Iris pigment epithelial cell (primary cell): ENCODE measurements at regions not wholly inside any gene's neighbourhood (a gene's known extent, or its start where the extent isn't known, plus 50 kb on each side); places are given as distances from the start of the nearest gene placed in this dataset.

Experiments used
- DNase-seq: peaks from one replicate; pipeline ENCODE4 v3.0.0-alpha.2; 2011; ENCODE audit warnings: low read depth

- DNase-seq, result peak; percentile 4
Measured at GRCh38 chr16:79932572-79932971, 332.0 kb upstream of the MAF start.

GRCh38 chr16:79931721-79932120 is 331.2 kb upstream of the MAF start:
- no peak for DNase-seq

GRCh38 chr16:79929260-79929965 is 328.9 kb upstream of the MAF start:
- DNase-seq, result no peak

DNA sequence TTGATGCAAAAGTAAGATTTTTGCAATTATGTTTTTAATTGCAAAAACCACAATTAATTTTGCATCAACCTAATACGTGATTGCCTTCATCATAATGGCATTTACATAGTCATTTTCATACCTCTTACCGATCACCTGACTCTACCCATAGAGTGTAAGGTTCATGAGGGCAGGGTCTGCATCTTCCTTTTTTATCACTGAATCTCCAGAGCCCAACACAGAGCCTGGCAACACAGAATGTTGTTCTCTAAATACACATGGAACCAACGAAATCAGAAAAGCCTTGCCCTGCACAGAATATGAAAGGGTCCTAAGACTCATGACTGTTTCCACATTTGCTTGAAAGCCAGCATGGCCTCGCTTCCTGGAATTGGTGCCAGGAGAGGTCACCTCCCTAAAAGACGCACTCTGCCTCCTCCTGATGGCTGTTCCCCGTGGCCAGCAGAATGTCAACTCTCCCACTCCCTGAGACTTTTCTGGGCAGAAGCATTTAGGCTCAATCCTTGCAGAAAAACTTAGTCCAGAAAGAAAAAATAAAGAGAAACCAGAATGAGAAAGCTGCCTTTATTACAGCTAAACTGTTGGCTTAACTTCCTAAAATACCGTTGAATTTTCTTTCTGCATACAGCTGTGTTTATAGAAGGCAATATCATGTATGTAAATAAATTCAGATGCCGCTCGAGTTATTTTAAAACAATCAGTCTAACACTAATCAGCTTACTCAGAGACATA is 327.8 kb upstream of the MAF start:
- DNase-seq, result no peak

DNA sequence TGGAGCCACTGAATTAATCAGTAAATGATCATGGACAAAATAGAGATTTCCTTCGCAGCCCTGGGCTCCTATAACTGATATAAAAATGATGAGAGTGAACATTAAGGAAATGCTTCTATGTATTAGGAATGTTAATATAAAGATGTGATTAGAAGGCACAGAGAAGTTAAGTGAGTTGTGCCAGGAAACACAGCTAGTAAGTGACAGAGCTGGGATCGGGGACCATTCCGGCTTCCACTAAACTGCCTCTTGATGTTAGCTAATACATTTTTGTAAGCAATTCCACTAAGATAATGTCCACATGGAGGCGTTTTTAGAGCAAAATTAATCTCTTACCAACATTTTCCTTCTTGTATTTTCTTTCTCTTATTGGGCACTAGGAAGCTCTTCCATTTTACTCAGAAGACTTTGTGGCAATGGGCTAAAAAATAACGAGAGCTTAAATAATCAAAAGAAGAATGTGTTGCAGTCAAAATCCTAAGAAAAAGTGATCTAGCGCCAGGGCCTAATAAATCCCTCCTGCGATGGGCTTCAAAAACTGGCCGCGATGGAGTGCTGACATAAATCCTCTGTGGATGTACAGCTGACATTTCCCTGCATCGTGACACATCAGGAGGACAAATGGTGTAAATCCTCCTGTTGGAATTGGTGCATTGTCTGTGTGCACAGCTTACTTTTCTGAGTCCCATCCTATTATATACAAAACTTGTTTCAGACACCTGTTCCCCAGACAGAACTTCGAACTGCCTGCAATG is 326.1 kb upstream of the MAF start:
- DNase-seq, result no peak

- DNase-seq, result no peak
Measured at GRCh38 chr16:79923431-79923830, 322.9 kb upstream of the MAF start.

DNA sequence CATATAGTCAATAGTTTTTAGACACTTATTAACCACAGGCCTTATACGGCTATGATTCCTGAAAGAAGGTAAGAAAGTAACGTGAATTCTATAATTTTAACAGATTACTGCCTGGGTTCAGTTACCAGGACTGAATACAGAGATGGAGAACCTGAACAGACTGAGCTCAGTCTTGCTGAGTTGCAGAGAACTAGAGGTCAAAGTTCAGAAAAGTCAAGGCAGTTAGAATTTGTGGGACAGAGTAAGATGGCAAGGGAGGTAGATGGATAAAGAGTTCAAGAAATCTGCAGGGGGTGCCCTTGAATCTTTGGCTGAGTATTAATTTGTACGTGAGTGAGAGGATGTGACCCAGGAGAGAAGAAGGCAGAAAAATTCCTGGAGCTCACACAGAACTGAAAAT is 320.1 kb upstream of the MAF start:
- DNase-seq, result no peak

DNA sequence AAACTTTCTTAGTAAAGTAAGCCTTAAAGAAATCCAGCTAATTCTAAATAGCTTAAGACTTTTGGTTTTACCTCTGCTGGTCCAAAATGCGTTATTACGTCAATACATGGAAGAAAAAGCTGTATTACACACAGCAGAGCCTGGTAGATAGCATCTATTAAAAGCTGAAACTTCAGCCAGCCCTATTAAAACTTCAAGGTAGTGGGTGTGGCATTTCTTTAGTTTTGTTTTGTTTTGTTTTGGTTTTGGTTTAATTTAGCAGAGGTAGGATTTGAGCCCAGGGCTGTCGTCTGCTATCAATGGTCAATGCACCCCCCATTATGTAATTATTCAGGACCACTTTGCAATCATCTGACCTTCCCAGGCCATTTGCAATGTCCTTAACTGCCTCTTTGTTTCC is 318.4 kb upstream of the MAF start:
- no peak for DNase-seq

DNA sequence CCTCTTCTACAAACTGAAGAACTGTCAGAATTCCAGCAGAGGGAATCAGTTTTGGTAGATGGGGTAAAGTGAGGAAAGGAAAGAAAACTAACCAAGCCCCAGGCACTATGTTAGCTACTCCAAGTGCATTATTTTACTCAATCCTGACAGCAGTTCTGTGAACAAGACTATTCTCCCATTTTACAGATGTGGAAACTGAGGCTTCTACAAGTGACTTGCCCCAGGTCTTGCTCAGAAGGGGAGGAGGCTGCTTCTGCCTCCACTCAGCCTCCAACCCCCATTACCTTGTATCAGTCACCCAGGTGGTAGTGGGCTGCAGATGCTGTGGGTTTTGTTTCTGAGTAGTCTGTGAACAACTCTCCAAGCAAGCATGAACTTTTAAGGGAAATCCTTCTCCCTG is 315.2 kb upstream of the MAF start:
- no peak for DNase-seq

DNA sequence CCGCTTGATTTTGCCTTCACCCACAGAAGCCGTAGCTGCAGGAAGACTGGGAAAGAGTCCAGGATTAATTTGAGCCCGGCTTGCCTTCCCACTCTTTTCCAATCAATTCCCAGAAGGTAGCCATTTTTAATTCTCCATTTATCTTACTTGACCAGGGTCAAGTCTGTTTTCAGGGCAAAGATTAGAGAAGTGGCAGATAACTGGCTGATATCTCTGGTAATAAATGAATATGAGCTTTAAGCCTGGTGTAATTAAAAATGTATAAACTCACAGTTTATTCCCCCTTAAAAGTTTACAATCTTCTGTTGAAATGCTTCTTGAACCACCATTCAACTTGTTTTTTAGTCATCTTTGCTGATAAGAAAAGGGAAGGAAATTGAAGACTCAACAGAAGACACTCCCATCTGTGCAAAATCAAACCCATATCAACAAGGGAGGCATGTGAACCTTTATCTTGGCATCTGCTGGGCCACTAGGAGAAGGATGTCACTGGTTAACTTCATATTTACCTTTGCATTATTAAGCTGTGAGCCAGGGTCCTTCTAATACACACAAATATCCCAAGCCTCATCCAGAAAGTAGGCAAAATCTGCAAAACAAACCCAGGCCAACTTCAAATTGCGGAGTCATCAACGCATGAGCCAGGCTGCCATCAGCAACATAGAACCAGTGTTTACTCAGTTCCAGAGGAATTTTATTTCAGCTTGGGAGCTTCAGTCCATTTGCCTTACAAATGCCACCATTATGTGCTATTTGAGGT is 314.6 kb upstream of the MAF start:
- DNase-seq, result no peak

DNA sequence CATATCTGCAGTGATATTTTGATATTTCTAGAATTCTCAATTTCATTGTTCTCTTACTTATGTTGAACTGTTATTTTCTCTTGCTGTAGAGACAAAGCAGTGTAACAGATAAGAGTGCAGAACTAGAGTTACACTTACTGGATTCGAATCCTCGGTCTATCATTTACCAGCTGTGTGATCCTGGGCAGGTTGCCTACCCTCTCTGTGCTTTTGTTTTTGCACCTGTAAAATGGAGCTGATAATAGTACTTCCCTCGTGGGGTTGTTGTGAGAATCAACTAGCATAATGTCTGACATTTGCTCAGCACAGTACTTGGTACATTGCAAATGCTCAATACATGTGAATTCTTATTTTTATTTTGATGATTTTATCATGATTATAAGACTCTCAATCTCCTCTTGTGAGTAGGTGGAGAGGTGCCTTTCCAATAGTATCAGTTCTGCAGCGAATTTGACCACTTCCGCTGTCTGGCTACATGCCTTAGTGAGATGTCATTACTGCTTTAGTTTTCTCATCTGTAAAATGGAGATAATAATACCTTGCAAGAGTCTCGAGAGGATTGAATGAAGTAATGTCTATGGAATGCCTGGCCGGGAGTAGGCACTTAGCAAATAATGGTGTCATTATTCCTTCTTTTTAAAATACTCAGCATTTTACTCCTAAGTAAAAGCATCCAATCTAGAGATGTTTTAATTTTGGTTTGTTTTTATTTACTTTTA is 312.2 kb upstream of the MAF start:
- DNase-seq, result peak; percentile 9

DNA sequence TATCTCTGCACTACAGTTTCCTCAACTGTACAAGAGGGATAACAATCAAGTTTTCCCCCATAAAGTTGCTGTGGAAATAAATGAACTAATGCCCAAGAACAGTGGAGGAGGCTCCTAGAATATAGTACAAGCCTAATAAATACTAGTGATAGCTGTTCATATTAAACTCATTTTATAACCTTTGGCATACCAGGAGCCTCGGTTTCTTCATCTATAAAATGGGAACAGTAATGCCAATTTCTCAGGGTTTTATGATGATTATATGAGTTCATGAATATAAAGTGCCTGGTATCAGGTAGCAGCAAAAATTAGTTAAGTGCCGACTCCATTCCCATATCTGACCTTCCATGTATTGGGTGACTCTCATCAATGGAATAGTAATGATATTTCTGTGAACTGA is 311.1 kb upstream of the MAF start:
- no peak for DNase-seq

DNA sequence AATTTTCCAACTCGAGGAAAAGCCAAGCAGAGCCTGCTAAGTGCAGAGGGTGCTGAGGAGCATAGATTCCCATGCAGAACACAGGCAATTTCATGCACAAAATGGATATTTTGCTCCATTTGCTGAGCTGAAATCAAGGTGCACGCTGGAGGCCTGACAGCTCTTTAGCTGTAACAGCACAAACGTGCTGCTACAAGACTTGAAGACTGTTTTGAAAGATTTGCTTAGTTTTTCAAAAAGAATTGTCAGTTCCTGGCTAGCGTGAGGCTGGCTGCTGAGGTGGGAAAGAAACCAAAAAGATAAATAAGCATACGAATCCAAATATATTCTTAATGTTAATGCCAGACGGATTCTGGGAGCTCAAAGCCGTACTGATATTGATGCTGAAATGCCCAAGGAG is 309.0 kb upstream of the MAF start:
- no peak for DNase-seq

GRCh38 chr16:79903471-79903870 is 302.9 kb upstream of the MAF start:
- no peak for DNase-seq

- DNase-seq, result peak; percentile 28
Measured at GRCh38 chr16:79902351-79902750, 301.8 kb upstream of the MAF start.

- no peak for DNase-seq
Measured at GRCh38 chr16:79901522-79901921, 301.0 kb upstream of the MAF start.

DNA sequence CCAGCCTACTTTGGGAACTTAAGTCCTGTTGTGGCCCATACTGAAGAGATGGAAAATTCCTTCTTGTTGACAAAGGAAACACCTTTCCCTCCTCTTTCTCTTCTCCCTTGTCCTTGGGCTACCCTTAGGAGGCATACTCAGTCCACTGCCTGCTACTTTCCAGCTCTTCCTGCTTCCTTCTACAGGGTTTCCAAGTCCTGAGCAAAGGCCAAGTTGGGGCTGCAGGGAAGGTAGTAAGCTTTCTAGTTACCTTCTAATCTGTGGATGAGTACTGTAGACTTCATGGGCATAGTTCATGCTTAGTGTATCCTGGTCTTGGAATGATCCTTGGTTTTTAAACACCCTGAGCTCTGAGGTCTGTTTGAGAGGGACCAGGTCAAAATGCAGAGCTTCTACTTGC is 299.2 kb upstream of the MAF start:
- DNase-seq, result no peak

DNA sequence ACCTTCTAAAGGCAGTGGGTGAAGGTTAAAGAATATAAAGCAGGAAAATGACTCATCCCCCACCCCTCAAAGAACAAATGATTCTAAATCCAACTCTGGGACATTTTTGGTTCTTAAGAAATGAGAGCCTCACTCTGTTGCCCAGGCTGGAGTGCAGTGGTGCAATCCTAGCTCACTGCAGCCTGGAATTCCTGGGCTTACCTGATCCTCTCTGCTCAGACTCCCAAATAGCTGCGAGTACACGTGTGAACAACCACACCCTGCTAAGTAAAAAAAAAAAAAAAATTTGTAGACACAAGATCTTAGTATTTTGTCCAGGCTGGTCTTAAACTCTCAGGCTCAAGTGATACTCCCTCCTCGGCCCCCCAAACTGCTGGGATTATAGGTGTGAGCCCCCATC is 298.8 kb upstream of the MAF start:
- no peak for DNase-seq

DNA sequence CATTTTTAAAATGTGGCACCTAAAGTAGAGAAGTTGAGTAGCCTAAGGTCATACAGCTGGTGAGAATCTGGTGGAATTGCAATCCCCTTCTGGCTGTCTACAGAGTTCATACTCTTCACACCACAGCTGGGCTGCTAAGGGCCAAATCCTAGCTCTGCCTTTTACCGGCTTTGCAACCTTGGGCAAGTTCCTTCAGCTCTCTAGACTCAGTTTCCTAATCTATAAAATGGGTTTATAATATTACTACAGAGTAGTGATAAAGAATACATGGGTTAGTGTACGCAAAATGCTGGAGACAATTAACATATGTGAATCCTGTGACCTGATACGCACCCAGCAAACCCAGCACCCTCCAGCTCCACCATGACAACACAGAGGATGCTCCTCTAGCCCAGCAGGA is 298.2 kb upstream of the MAF start:
- no peak for DNase-seq

DNA sequence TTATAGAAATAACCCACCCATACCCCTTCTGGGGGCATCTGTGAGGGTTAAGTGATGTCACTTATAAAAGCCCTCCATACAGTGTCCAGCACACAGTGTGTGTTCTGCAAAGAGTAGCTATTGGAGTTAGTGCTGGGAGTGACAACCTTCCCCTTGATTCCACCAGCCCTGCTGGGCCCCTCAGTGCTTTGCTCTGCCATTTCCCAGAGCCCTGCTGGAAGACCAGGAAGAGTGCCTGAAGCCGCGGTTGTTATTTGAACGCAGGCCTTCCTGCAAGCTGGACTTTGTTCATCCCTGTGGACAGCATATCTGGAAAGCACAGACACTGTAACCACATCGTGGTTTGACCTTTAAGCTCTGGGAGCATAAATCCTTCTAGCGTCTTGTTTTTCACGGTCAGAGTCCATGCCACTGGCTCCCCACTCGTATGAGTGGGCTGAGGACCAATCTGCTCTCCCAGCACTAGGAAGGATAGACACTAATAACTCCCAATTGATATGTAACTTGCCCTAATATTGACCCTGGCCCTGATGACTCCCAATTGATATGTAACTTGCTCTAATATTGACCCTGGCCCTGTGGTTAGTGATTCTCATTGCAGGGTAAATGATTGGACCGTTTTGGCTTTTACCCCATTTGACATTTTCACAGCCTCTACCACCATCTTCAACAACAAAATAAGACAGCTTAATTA is 297.1 kb upstream of the MAF start:
- peak; percentile 35 for DNase-seq

DNA sequence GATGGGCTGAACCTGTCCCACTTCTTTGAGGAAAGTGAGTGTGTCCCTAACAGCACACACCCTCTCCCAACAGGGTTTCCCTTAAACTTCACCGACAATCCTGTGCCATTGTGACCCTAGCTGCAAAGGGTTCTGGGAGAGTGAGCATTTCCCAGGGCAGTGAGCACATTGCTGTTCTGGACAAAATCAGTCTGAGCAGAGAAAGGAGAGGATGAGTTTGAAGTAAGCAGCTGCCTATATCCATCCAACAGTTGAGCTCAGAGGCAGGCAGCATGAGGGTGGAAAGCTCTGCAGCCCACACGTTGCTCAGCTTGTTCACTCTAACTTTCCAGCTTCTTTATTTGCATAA is 296.5 kb upstream of the MAF start:
- no peak for DNase-seq

DNA sequence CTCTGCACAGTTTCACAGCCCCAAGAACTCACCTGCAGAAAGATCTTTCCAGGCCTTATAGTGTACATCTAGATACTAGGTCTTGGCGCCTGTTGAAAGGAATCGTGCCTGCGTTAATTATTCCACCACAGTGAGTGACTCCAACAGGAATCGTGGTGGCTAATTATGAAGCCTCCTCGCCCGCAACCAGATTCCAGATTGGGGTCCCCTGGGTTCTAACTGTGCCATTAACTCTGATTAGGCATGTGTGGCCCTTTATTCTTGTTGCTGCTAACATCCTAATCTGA is 295.3 kb upstream of the MAF start:
- no peak for DNase-seq
